Endothelial cell (in vitro differentiated cells): ENCODE measurements at regions not wholly inside any gene's neighbourhood (a gene's known extent, or its start where the extent isn't known, plus 50 kb on each side); places are given as distances from the start of the nearest gene placed in this dataset.
"Not testable (repeated sequence)": the region's sequence is repeated elsewhere in the genome, so short reads cannot be mapped to it uniquely, and the experiment has no call there.

Experiments
- DNase-seq: peaks from one replicate; pipeline ENCODE4 v3.0.0; 2021; ENCODE audit warnings: low spot score
- H3K27ac Mint-ChIP-seq: one replicate; pipeline ENCODE4 v1.8.0; 2021; ENCODE audit warnings: mixed read lengths, inconsistent platforms; ENCODE audit not compliant: unreplicated experiment
- H3K27me3 Mint-ChIP-seq: one replicate; pipeline ENCODE4 v1.8.0; 2021; ENCODE audit warnings: mild to moderate bottlenecking, moderate library complexity, mixed read lengths, inconsistent platforms; ENCODE audit not compliant: unreplicated experiment
- H3K36me3 Mint-ChIP-seq: one replicate; pipeline ENCODE4 v1.8.0; 2021; ENCODE audit warnings: mild to moderate bottlenecking, low read depth, mixed read lengths, inconsistent platforms; ENCODE audit not compliant: unreplicated experiment
- H3K4me1 Mint-ChIP-seq: one replicate; pipeline ENCODE4 v1.8.0; 2021; ENCODE audit warnings: mild to moderate bottlenecking, mixed read lengths, inconsistent platforms; ENCODE audit not compliant: unreplicated experiment
- H3K4me3 Mint-ChIP-seq: one replicate; pipeline ENCODE4 v1.8.0; 2021; ENCODE audit warnings: mild to moderate bottlenecking, mixed read lengths, inconsistent platforms; ENCODE audit not compliant: unreplicated experiment
- H3K9me3 Mint-ChIP-seq: one replicate; pipeline ENCODE4 v1.8.0; 2021; ENCODE audit warnings: mixed read lengths, inconsistent platforms; ENCODE audit not compliant: unreplicated experiment
- TF ChIP-seq, protein P1 (sequence below): fragments of 200-600 bp; sonication (generic); IDR thresholded peaks from one replicate; pipeline ENCODE4 v1.5.0; 2021; ENCODE audit warnings: antibody characterized with exemption; ENCODE audit not compliant: unreplicated experiment

GRCh38 chr5:148748702-148749392 is 77.6 kb upstream of the ADRB2 start:
- Mint-ChIP-seq H3K9me3 (peaks cover 4% of the 10 kb centered on the region), H3K27me3 (no peaks in the 10 kb centered on the region), H3K27ac (no peak overlapping the region), H3K36me3 (no peaks in the 10 kb centered on the region), H3K4me3 (no peak overlapping the region), H3K4me1 (no peaks in the 10 kb centered on the region)
- DNase-seq = no peak
- TF ChIP-seq, protein P1, sequence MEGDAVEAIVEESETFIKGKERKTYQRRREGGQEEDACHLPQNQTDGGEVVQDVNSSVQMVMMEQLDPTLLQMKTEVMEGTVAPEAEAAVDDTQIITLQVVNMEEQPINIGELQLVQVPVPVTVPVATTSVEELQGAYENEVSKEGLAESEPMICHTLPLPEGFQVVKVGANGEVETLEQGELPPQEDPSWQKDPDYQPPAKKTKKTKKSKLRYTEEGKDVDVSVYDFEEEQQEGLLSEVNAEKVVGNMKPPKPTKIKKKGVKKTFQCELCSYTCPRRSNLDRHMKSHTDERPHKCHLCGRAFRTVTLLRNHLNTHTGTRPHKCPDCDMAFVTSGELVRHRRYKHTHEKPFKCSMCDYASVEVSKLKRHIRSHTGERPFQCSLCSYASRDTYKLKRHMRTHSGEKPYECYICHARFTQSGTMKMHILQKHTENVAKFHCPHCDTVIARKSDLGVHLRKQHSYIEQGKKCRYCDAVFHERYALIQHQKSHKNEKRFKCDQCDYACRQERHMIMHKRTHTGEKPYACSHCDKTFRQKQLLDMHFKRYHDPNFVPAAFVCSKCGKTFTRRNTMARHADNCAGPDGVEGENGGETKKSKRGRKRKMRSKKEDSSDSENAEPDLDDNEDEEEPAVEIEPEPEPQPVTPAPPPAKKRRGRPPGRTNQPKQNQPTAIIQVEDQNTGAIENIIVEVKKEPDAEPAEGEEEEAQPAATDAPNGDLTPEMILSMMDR = no peak

GRCh38 chr5:148750614-148751013 is 75.8 kb upstream of the ADRB2 start:
- no peak overlapping the region for H3K27ac Mint-ChIP-seq
- H3K4me1 Mint-ChIP-seq = no peaks in the 10 kb centered on the region
- no peaks in the 10 kb centered on the region for H3K27me3 Mint-ChIP-seq
- DNase-seq = no peak
- H3K9me3 Mint-ChIP-seq = peaks cover 4% of the 10 kb centered on the region
- H3K36me3 Mint-ChIP-seq = no peaks in the 10 kb centered on the region
- no peak overlapping the region for H3K4me3 Mint-ChIP-seq
- TF ChIP-seq, protein P1 = no peak

- H3K4me1 Mint-ChIP-seq = no peaks in the 10 kb centered on the region
- H3K4me3 Mint-ChIP-seq = no peak overlapping the region
- TF ChIP-seq, protein P1 = no peak
- H3K27me3 Mint-ChIP-seq = no peaks in the 10 kb centered on the region
- no peak overlapping the region for H3K27ac Mint-ChIP-seq
- H3K9me3 Mint-ChIP-seq = peaks cover 4% of the 10 kb centered on the region
- no peak for DNase-seq
- no peaks in the 10 kb centered on the region for H3K36me3 Mint-ChIP-seq
These were observed 75.4 kb upstream of the ADRB2 start for GRCh38 chr5:148751025-148751424.

GRCh38 chr5:148752375-148752774 is 74.0 kb upstream of the ADRB2 start:
- not testable (repeated sequence) for H3K4me3 Mint-ChIP-seq

GRCh38 chr5:148759101-148759500 is 67.3 kb upstream of the ADRB2 start:
- Mint-ChIP-seq H3K27me3 (no peaks in the 10 kb centered on the region), H3K4me1 (no peaks in the 10 kb centered on the region), H3K9me3 (no peaks in the 10 kb centered on the region), H3K36me3 (no peaks in the 10 kb centered on the region), H3K27ac (no peak overlapping the region), H3K4me3 (no peak overlapping the region)
- no peak for DNase-seq
- TF ChIP-seq, protein P1 = no peak

More at GRCh38 chr5:148752375-148752774, 74.0 kb upstream of the ADRB2 start:
- H3K36me3 Mint-ChIP-seq, DNase-seq, H3K9me3 Mint-ChIP-seq, H3K4me1 Mint-ChIP-seq, H3K27ac Mint-ChIP-seq, H3K27me3 Mint-ChIP-seq: not testable (repeated sequence)
